ENCODE measurements at regions not wholly inside any gene's neighbourhood (a gene's known extent, or its start where the extent isn't known, plus 50 kb on each side); places are given as distances from the start of the nearest gene placed in this dataset.
A peak's percentile ranks its signal among the peaks of the same experiment; 100 is the strongest.

- H3K9me3 ChIP-seq = no peaks in the 10 kb centered on the region
- no peak overlapping the region for H3K27ac ChIP-seq (ENCODE audit: low read depth in 2 of 2, low read length in 1 of 2)
- peaks cover 17% of the 10 kb centered on the region for H3F3A ChIP-seq (replicated peaks; ENCODE audit: insufficient read depth)
- no peaks in the 10 kb centered on the region for H3K9me2 ChIP-seq
- H3K27me3 ChIP-seq (ENCODE audit: insufficient read depth) = no peaks in the 10 kb centered on the region
- ChIA-PET CTCF (no interaction called here), POLR2A (no interaction called here)
- 95% methylated on average over 7 of the region's 7 CpGs for whole genome bisulfite sequencing (ENCODE audit: low lambda C conversion rate)
- H3K4me2 ChIP-seq = no peak overlapping the region
- no peak for DNase-seq
- peaks cover 5 to 11% of the 10 kb centered on the region in 2 experiments; a peak in 1 of 4 replicates for H3K4me1 ChIP-seq (ENCODE audit: control insufficient read depth in 1 of 2, insufficient read depth in 2 of 2, low read depth in 1 of 2, low read length in 1 of 2)
- H3K36me3 ChIP-seq (replicated peaks in 1 of 2; ENCODE audit: control insufficient read depth in 1 of 2, insufficient read depth in 2 of 2, low read length in 1 of 2) = no peaks in the 10 kb centered on the region
- H4K20me1 ChIP-seq (ENCODE audit: insufficient read depth) = no peaks in the 10 kb centered on the region
- no peak for TF ChIP-seq NFIC (IDR thresholded peaks at IDR 0.05; ENCODE audit: borderline replicate concordance)
- TF ChIP-seq TCF12 (IDR thresholded peaks at IDR 0.05) = no peak
- TF ChIP-seq MXI1 (IDR thresholded peaks at IDR 0.05; ENCODE audit: low read depth, low read length) = no peak
- no peak for TF ChIP-seq TAF1 (IDR thresholded peaks at IDR 0.05; ENCODE audit: borderline replicate concordance, low read depth, low read length)
- no peak for TF ChIP-seq RCOR1 (IDR thresholded peaks at IDR 0.05; ENCODE audit: low read length)
- no peak for TF ChIP-seq FOXM1 (IDR thresholded peaks at IDR 0.05; ENCODE audit: low read depth)
- no peak for TF ChIP-seq EZH2phosphoT487 (IDR thresholded peaks at IDR 0.05; ENCODE audit: borderline replicate concordance, low read depth)
- H3K4me3 ChIP-seq (ENCODE audit: low read depth in 2 of 2, low read length in 1 of 2) = no peak overlapping the region
- H3K79me2 ChIP-seq (ENCODE audit: insufficient read depth) = no peaks in the 10 kb centered on the region
- peak overlapping the region; percentile 24; the same call in 1 of the 2 replicates for H2AFZ ChIP-seq (ENCODE audit: low read depth)
- H3K9ac ChIP-seq = no peak overlapping the region
Observed at GRCh38 chr1:234936612-234937389, 191.8 kb downstream of the TOMM20 start.

GRCh38 chr1:234934611-234935033, 194.0 kb downstream of the TOMM20 start:
- Histone ChIP-seq H3K4me2 (no peak overlapping the region), H3K4me1 (ENCODE audit: control insufficient read depth in 1 of 2, insufficient read depth in 2 of 2, low read depth in 1 of 2, low read length in 1 of 2) (peaks cover 5 to 11% of the 10 kb centered on the region in 2 experiments; a peak in 1 of 4 replicates), H4K20me1 (ENCODE audit: insufficient read depth) (no peaks in the 10 kb centered on the region), H3K27me3 (ENCODE audit: insufficient read depth) (no peaks in the 10 kb centered on the region), H3K4me3 (ENCODE audit: low read depth in 2 of 2, low read length in 1 of 2) (no peak overlapping the region), H3K27ac (ENCODE audit: low read depth in 2 of 2, low read length in 1 of 2) (peak overlapping the region in 1 of 2 experiments; percentile 62; a peak in 2 of 4 replicates), H3K9ac (no peak overlapping the region), H2AFZ (ENCODE audit: low read depth) (no peak overlapping the region), H3K36me3 (replicated peaks in 1 of 2; ENCODE audit: control insufficient read depth in 1 of 2, insufficient read depth in 2 of 2, low read length in 1 of 2) (no peaks in the 10 kb centered on the region), H3K9me3 (no peaks in the 10 kb centered on the region), H3F3A (replicated peaks; ENCODE audit: insufficient read depth) (peaks cover 17% of the 10 kb centered on the region), H3K9me2 (no peaks in the 10 kb centered on the region), H3K79me2 (ENCODE audit: insufficient read depth) (no peaks in the 10 kb centered on the region)
- POLR2A ChIA-PET = no interaction called here
- CTCF ChIA-PET = no interaction called here
- DNase-seq = no peak
- 54% methylated on average over 7 of the region's 7 CpGs for WGBS (ENCODE audit: low lambda C conversion rate)
- TF ChIP-seq TEAD4 (IDR thresholded peaks at IDR 0.05; ENCODE audit: borderline replicate concordance, insufficient read depth) = no peak
- no peak for TF ChIP-seq EP300 (IDR thresholded peaks at IDR 0.05; ENCODE audit: borderline replicate concordance in 1 of 2, low read depth in 1 of 2, low read length in 1 of 2)
- TF ChIP-seq NRF1 (IDR thresholded peaks at IDR 0.05; ENCODE audit: low read depth, low read length) = no peak
- TF ChIP-seq POLR2AphosphoS5 (IDR thresholded peaks at IDR 0.05; ENCODE audit: low read depth, low read length) = no peak
- TF ChIP-seq GABPA (IDR thresholded peaks at IDR 0.05; ENCODE audit: low read depth) = no peak
- TF ChIP-seq YY1 (IDR thresholded peaks at IDR 0.05; ENCODE audit: low read depth) = no peak
- no peak for TF ChIP-seq RAD21 (IDR thresholded peaks at IDR 0.05; ENCODE audit: low read length)
- no peak for TF ChIP-seq TCF12 (IDR thresholded peaks at IDR 0.05)
- TF ChIP-seq RCOR1 (IDR thresholded peaks at IDR 0.05; ENCODE audit: low read length) = no peak
- no peak for TF ChIP-seq SMC3 (IDR thresholded peaks at IDR 0.05; ENCODE audit: low read depth, low read length)
- TF ChIP-seq FOXJ3 (CRISPR knock-in tag; IDR thresholded peaks at IDR 0.05) = no peak
- TF ChIP-seq ELF1 (IDR thresholded peaks at IDR 0.05) = no peak
- TF ChIP-seq MEF2A (IDR thresholded peaks at IDR 0.05; ENCODE audit: borderline replicate concordance, low read depth) = no peak
- no peak for TF ChIP-seq REST (IDR thresholded peaks at IDR 0.05; ENCODE audit: low read depth, low read length)
- TF ChIP-seq, protein P1, sequence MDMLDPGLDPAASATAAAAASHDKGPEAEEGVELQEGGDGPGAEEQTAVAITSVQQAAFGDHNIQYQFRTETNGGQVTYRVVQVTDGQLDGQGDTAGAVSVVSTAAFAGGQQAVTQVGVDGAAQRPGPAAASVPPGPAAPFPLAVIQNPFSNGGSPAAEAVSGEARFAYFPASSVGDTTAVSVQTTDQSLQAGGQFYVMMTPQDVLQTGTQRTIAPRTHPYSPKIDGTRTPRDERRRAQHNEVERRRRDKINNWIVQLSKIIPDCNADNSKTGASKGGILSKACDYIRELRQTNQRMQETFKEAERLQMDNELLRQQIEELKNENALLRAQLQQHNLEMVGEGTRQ (IDR thresholded peaks at IDR 0.05; ENCODE audit: borderline replicate concordance, low read depth, low read length) = no peak

Measured in SK-N-SH (cell line).